Osteoblast (primary cell): ENCODE measurements at regions not wholly inside any gene's neighbourhood (a gene's known extent, or its start where the extent isn't known, plus 50 kb on each side); places are given as distances from the start of the nearest gene placed in this dataset.

Experiments used
- DNase-seq: peaks from one replicate; pipeline ENCODE4 v3.0.0; 2011; ENCODE audit warnings: low spot score, mixed read lengths; ENCODE audit not compliant: insufficient read length; ENCODE audit errors: missing footprints
- H2AFZ ChIP-seq: 2 replicates; pipeline ENCODE4 v1.6.0; 2011; ENCODE audit warnings: mild to moderate bottlenecking, low read length
- H3K27ac ChIP-seq: 2 replicates; pipeline ENCODE4 v1.5.1; 2011; ENCODE audit warnings: mild to moderate bottlenecking, low read depth, low read length, moderate library complexity
- H3K27me3 ChIP-seq: 2 replicates; pipeline ENCODE4 v1.6.0; 2012; ENCODE audit warnings: mild to moderate bottlenecking, control low read depth, inconsistent platforms, low read length, moderate library complexity; ENCODE audit not compliant: insufficient read depth
- H3K36me3 ChIP-seq: 2 replicates; pipeline ENCODE4 v1.5.1; 2011; ENCODE audit warnings: mild to moderate bottlenecking, low read length, control low read depth, moderate library complexity; ENCODE audit not compliant: insufficient read depth
- H3K4me1 ChIP-seq: 2 replicates; pipeline ENCODE4 v1.5.1; 2011; ENCODE audit warnings: mild to moderate bottlenecking, low read length, control low read depth, moderate library complexity; ENCODE audit not compliant: insufficient read depth
- H3K4me2 ChIP-seq: 2 replicates; pipeline ENCODE4 v1.6.0; 2011; ENCODE audit warnings: mild to moderate bottlenecking, low read length; ENCODE audit not compliant: insufficient read depth
- H3K4me3 ChIP-seq: fragments of 200-600 bp; sonication (generic); 3 replicates; pipeline ENCODE4 v1.5.1; 2012; ENCODE audit warnings: mild to moderate bottlenecking, low read length, inconsistent platforms; ENCODE audit not compliant: insufficient read depth
- H3K79me2 ChIP-seq: 2 replicates; pipeline ENCODE4 v1.6.0; 2012; ENCODE audit warnings: mild to moderate bottlenecking, low read length, control low read depth, inconsistent platforms; ENCODE audit not compliant: insufficient read depth
- H3K9me3 ChIP-seq: 2 replicates; pipeline ENCODE4 v1.5.1; 2011; ENCODE audit warnings: low read depth, low read length, control low read depth
- H4K20me1 ChIP-seq: 2 replicates; pipeline ENCODE4 v1.6.0; 2012; ENCODE audit warnings: mild to moderate bottlenecking, low read length, control low read depth; ENCODE audit not compliant: insufficient read depth
- CTCF ChIP-seq: IDR thresholded peaks from 2 replicates; pipeline ENCODE4 v1.5.1; 2011; ENCODE audit warnings: mild to moderate bottlenecking, low read depth, low read length, moderate library complexity; ENCODE audit errors: extremely low read depth

- no peak overlapping the region for H2AFZ ChIP-seq
- H3K79me2 ChIP-seq = no peaks in the 10 kb centered on the region
- no peaks in the 10 kb centered on the region for H3K4me1 ChIP-seq
- H3K9me3 ChIP-seq = no peaks in the 10 kb centered on the region
- no peak overlapping the region for H3K27ac ChIP-seq
- H3K4me2 ChIP-seq = no peak overlapping the region
- H3K4me3 ChIP-seq = no peak overlapping the region
- H4K20me1 ChIP-seq = no peaks in the 10 kb centered on the region
- DNase-seq = no peak
- no peak for TF ChIP-seq CTCF
- H3K27me3 ChIP-seq = no peaks in the 10 kb centered on the region
- no peaks in the 10 kb centered on the region for H3K36me3 ChIP-seq
These were observed 115.8 kb upstream of the ARHGAP20 start for GRCh38 chr11:110828086-110828485.

- H3K9me3 ChIP-seq = no peaks in the 10 kb centered on the region
- no peaks in the 10 kb centered on the region for H3K27me3 ChIP-seq
- H3K36me3 ChIP-seq = no peaks in the 10 kb centered on the region
- H3K4me1 ChIP-seq = no peaks in the 10 kb centered on the region
- H4K20me1 ChIP-seq = no peaks in the 10 kb centered on the region
- no peak for TF ChIP-seq CTCF
- H3K79me2 ChIP-seq = no peaks in the 10 kb centered on the region
- H3K4me2 ChIP-seq = no peak overlapping the region
- H3K27ac ChIP-seq = no peak overlapping the region
- no peak overlapping the region for H2AFZ ChIP-seq
- H3K4me3 ChIP-seq = no peak overlapping the region
- no peak for DNase-seq
These were observed 115.0 kb upstream of the ARHGAP20 start for GRCh38 chr11:110827276-110827675.

DNA sequence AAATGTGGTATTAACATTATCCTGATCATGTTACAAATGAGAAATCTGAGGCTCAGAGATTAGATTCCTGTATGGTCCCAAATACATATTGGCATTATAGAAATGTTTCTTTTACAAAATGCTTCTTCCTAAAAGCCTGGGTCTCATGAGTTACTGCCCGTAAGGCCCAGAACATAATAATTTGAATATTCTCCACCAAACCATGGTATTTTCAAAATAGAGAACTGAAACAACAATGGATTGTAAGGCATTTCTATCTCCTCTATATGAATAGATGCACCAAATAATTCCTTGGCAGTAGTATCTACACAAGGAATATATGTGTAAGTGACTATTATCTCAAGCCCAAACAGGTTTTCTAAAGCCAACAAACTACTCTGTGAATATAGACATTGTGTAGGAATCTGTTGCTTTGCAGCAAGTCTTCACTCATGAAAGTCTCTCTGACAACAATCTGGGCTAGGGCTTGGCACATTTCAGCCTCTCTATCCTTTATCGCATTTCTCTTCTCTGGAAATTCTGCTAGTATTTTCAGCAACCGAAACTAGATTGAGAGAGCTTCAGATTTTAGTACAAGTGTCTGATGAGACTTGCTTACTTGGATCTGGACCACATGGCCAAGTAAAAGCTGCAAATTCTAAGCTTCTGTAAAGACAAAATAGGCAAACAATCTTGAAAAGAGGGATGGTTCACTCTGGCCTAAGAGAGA is 112.8 kb upstream of the ARHGAP20 start:
- Histone ChIP-seq H2AFZ (no peak overlapping the region), H3K27ac (no peak overlapping the region), H3K27me3 (no peaks in the 10 kb centered on the region), H3K4me3 (no peak overlapping the region), H3K36me3 (no peaks in the 10 kb centered on the region), H4K20me1 (no peaks in the 10 kb centered on the region), H3K79me2 (no peaks in the 10 kb centered on the region), H3K9me3 (peaks cover 2% of the 10 kb centered on the region), H3K4me2 (no peak overlapping the region), H3K4me1 (no peaks in the 10 kb centered on the region)
- TF ChIP-seq CTCF = no peak
- DNase-seq = no peak

DNA sequence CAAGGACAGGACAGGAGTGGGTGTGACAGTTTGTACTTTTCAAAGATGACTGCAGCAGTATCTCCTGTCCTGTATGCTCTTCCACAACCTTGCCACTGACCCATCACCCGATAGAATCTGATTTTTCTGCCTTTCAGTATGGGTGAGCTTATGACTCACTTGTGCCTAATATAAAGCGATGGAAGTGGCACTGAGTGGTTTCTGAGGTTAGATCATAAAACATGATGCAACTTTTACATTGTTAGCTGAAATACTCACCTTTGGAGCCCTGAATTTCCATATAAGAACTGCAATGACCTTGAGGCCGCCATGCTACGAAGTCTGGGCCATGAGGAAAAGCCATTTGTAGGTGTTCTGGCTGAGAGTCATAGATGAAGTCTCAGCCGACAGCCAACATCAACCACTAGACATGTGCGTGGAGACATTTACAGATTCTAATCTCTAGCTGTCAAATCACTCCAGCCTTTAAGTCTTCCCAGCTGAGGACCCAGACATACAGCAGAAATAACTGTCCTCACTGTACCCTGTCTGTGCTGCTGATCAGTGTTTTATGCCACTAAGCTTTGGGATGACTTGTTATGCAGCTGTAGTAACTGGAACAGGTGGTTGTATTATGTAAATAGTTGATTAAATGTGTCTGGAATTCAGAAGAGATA is 105.9 kb upstream of the ARHGAP20 start:
- Histone ChIP-seq H3K4me3 (no peak overlapping the region), H3K27me3 (no peaks in the 10 kb centered on the region), H3K4me2 (no peak overlapping the region), H3K36me3 (no peaks in the 10 kb centered on the region), H2AFZ (no peak overlapping the region), H3K9me3 (peaks cover 5% of the 10 kb centered on the region), H4K20me1 (no peaks in the 10 kb centered on the region), H3K4me1 (no peaks in the 10 kb centered on the region), H3K27ac (no peak overlapping the region), H3K79me2 (no peaks in the 10 kb centered on the region)
- DNase-seq = no peak
- no peak for TF ChIP-seq CTCF
